GM21423 (cell line): ENCODE measurements at regions not wholly inside any gene's neighbourhood (a gene's known extent, or its start where the extent isn't known, plus 50 kb on each side); places are given as distances from the start of the nearest gene placed in this dataset.

ENCODE experiments used
- ATAC-seq: cut with Tn5 transposase; IDR thresholded peaks from one replicate; pipeline ENCODE4 v1.9.1; 2021; ENCODE audit warnings: mild to moderate bottlenecking, moderate library complexity; ENCODE audit not compliant: unreplicated experiment

GRCh38 chr12:25819691-25820090, 138.8 kb upstream of the RASSF8 start:
- no peak for ATAC-seq

- ATAC-seq, result no peak
Measured at GRCh38 chr12:25822281-25822680, 136.2 kb upstream of the RASSF8 start.

GRCh38 chr12:25824734-25825133, 133.7 kb upstream of the RASSF8 start:
- no peak for ATAC-seq

- ATAC-seq, result no peak
Measured at GRCh38 chr12:25825446-25825845, 133.0 kb upstream of the RASSF8 start.

- no peak for ATAC-seq
Measured at GRCh38 chr12:25827141-25827540, 131.3 kb upstream of the RASSF8 start.

- ATAC-seq, result no peak
Measured at GRCh38 chr12:25827747-25828146, 130.7 kb upstream of the RASSF8 start.

GRCh38 chr12:25828188-25828587, 130.3 kb upstream of the RASSF8 start:
- no peak for ATAC-seq

GRCh38 chr12:25829192-25829591, 129.3 kb upstream of the RASSF8 start:
- ATAC-seq, result no peak

- no peak for ATAC-seq
Measured at GRCh38 chr12:25830456-25830855, 128.0 kb upstream of the RASSF8 start.

GRCh38 chr12:25833657-25834056, 124.8 kb upstream of the RASSF8 start:
- ATAC-seq, result no peak

GRCh38 chr12:25835385-25835784, 123.1 kb upstream of the RASSF8 start:
- no peak for ATAC-seq

GRCh38 chr12:25838007-25838406, 120.5 kb upstream of the RASSF8 start:
- ATAC-seq, result no peak

GRCh38 chr12:25839470-25839869, 119.0 kb upstream of the RASSF8 start:
- no peak for ATAC-seq

- ATAC-seq, result no peak
Measured at GRCh38 chr12:25840678-25841465, 117.6 kb upstream of the RASSF8 start.

GRCh38 chr12:25842254-25842653, 116.2 kb upstream of the RASSF8 start:
- no peak for ATAC-seq

GRCh38 chr12:25843976-25844375, 114.5 kb upstream of the RASSF8 start:
- no peak for ATAC-seq

- no peak for ATAC-seq
Measured at GRCh38 chr12:25845415-25845814, 113.1 kb upstream of the RASSF8 start.

- ATAC-seq, result no peak
Measured at GRCh38 chr12:25852792-25853191, 105.7 kb upstream of the RASSF8 start.

GRCh38 chr12:25853316-25854095, 105.0 kb upstream of the RASSF8 start:
- no peak for ATAC-seq

- no peak for ATAC-seq
Measured at GRCh38 chr12:25854991-25855390, 103.5 kb upstream of the RASSF8 start.

- no peak for ATAC-seq
Measured at GRCh38 chr12:25855716-25856115, 102.8 kb upstream of the RASSF8 start.

GRCh38 chr12:25859976-25860375, 98.5 kb upstream of the RASSF8 start:
- no peak for ATAC-seq
